HK-2 (cell line): ENCODE measurements at regions not wholly inside any gene's neighbourhood (a gene's known extent, or its start where the extent isn't known, plus 50 kb on each side); places are given as distances from the start of the nearest gene placed in this dataset.

Experiments used
- DNase-seq: peaks from one replicate; pipeline ENCODE4 v3.0.0-alpha.2; 2018; ENCODE audit not compliant: unreplicated experiment

GRCh38 chr10:3412646-3413045 lies 240.1 kb upstream of the PITRM1 start:
- DNase-seq: no peak

- no peak for DNase-seq
These were observed 239.5 kb upstream of the PITRM1 start for GRCh38 chr10:3412071-3412582.

GRCh38 chr10:3411044-3411443 lies 238.5 kb upstream of the PITRM1 start:
- no peak for DNase-seq

GRCh38 chr10:3409928-3410327 lies 237.3 kb upstream of the PITRM1 start:
- no peak for DNase-seq

GRCh38 chr10:3408603-3409365 lies 236.2 kb upstream of the PITRM1 start:
- DNase-seq: no peak

- no peak for DNase-seq
These were observed 234.6 kb upstream of the PITRM1 start for GRCh38 chr10:3407208-3407607.

- no peak for DNase-seq
These were observed 234.0 kb upstream of the PITRM1 start for GRCh38 chr10:3406556-3406955.

- no peak for DNase-seq
These were observed 231.8 kb upstream of the PITRM1 start for GRCh38 chr10:3404381-3404780.

- DNase-seq: no peak
These were observed 229.7 kb upstream of the PITRM1 start for GRCh38 chr10:3402187-3402751.

- peak; percentile 33 for DNase-seq
These were observed 228.9 kb upstream of the PITRM1 start for GRCh38 chr10:3401491-3401938.

GRCh38 chr10:3400348-3400747 lies 227.8 kb upstream of the PITRM1 start:
- DNase-seq: no peak

GRCh38 chr10:3399756-3400155 lies 227.2 kb upstream of the PITRM1 start:
- DNase-seq: no peak

GRCh38 chr10:3398825-3399646 lies 226.5 kb upstream of the PITRM1 start:
- no peak for DNase-seq

GRCh38 chr10:3397846-3398245 lies 225.3 kb upstream of the PITRM1 start:
- no peak for DNase-seq

GRCh38 chr10:3397231-3397630 lies 224.6 kb upstream of the PITRM1 start:
- no peak for DNase-seq

- no peak for DNase-seq
These were observed 223.5 kb upstream of the PITRM1 start for GRCh38 chr10:3396116-3396515.

GRCh38 chr10:3395458-3395861 lies 222.9 kb upstream of the PITRM1 start:
- DNase-seq: no peak

GRCh38 chr10:3395041-3395440 lies 222.5 kb upstream of the PITRM1 start:
- DNase-seq: no peak

- no peak for DNase-seq
These were observed 221.4 kb upstream of the PITRM1 start for GRCh38 chr10:3393958-3394357.

GRCh38 chr10:3391657-3392056 lies 219.1 kb upstream of the PITRM1 start:
- DNase-seq: no peak

- DNase-seq: no peak
These were observed 216.5 kb upstream of the PITRM1 start for GRCh38 chr10:3389130-3389529.

GRCh38 chr10:3385487-3385886 lies 212.9 kb upstream of the PITRM1 start:
- no peak for DNase-seq

- DNase-seq: no peak
These were observed 209.5 kb upstream of the PITRM1 start for GRCh38 chr10:3382092-3382491.
